Epithelial cell of proximal tubule (primary cell): ENCODE measurements at regions not wholly inside any gene's neighbourhood (a gene's known extent, or its start where the extent isn't known, plus 50 kb on each side); places are given as distances from the start of the nearest gene placed in this dataset.
"Not testable (repeated sequence)": the region's sequence is repeated elsewhere in the genome, so short reads cannot be mapped to it uniquely, and the experiment has no call there.

Experiments
- DNase-seq: peaks from one replicate; pipeline ENCODE4 v3.0.0-alpha.2; 2011; ENCODE audit warnings: low read depth
- H3K4me3 ChIP-seq: 2 replicates; pipeline ENCODE4 v1.5.1; 2011; ENCODE audit warnings: low read depth, mild to moderate bottlenecking, low read length
- TF ChIP-seq, protein P1 (sequence below): conservative IDR thresholded peaks from 2 replicates; pipeline ENCODE4 v1.5.1; 2012; ENCODE audit warnings: low read depth, mild to moderate bottlenecking, low read length

DNA sequence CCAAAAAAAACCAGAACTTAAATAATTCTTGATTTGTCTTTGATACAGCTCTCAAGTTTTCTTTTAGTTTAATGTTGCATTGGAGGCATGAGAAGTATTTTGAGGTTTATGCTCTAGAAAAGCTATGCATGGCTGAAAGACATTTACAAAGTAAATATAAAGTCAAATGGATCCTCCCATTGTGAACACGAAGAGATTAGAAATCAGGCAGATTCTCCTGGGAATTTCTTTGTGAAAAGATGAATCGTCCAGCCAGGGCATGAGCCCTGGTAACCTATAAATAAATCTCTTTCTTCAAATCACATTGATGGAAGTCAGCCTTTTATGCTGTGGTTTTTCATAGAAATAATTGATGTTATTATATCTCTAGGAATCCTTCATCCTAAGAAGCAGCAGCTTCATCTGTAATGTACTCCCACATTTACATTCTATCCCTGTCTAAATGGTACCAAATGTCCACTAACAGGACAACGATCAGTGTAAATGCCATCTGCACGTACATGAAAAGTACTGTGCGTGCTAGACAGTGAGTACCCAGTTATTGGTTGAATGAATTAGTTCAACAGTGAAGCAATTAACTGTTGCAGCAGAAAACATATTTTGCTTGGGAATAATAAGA lies 143.6 kb downstream of the ALDH8A1 start:
- TF ChIP-seq, protein P1, sequence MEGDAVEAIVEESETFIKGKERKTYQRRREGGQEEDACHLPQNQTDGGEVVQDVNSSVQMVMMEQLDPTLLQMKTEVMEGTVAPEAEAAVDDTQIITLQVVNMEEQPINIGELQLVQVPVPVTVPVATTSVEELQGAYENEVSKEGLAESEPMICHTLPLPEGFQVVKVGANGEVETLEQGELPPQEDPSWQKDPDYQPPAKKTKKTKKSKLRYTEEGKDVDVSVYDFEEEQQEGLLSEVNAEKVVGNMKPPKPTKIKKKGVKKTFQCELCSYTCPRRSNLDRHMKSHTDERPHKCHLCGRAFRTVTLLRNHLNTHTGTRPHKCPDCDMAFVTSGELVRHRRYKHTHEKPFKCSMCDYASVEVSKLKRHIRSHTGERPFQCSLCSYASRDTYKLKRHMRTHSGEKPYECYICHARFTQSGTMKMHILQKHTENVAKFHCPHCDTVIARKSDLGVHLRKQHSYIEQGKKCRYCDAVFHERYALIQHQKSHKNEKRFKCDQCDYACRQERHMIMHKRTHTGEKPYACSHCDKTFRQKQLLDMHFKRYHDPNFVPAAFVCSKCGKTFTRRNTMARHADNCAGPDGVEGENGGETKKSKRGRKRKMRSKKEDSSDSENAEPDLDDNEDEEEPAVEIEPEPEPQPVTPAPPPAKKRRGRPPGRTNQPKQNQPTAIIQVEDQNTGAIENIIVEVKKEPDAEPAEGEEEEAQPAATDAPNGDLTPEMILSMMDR, result no peak
- DNase-seq, result no peak
- H3K4me3 ChIP-seq, result no peak overlapping the region

- TF ChIP-seq, protein P1, result no peak
- no peak overlapping the region for H3K4me3 ChIP-seq
- no peak for DNase-seq
Observed at GRCh38 chr6:134805168-134805567, 144.7 kb downstream of the ALDH8A1 start.

DNA sequence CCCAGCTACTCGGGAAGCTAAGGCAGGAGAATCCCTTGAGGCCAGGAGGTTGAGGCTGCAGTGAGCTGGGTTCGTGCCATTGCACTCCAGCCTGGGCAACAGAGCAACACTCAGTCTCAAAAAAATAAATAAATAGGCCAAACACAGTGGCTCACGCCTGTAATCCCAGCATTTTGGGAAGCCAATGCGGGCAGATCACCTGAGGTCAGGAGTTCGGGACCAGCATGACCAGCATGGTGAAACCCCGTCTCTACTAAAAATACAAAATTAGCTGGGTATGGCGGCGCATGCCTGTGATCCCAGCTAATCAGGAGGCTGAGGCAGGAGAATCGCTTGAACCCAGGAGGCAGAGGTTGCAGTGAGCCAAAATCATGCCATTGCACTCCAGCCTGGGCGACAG lies 145.6 kb downstream of the ALDH8A1 start:
- H3K4me3 ChIP-seq, DNase-seq: not testable (repeated sequence)

GRCh38 chr6:134802426-134803058 lies 147.4 kb downstream of the ALDH8A1 start:
- peak; percentile 91 for DNase-seq
- TF ChIP-seq, protein P1, result no peak

GRCh38 chr6:134797400-134798113 lies 152.3 kb downstream of the ALDH8A1 start:
- H3K4me3 ChIP-seq, result no peak overlapping the region
- TF ChIP-seq, protein P1, result no peak
- no peak for DNase-seq

More at GRCh38 chr6:134802426-134803058, 147.4 kb downstream of the ALDH8A1 start:
- no peak overlapping the region for H3K4me3 ChIP-seq

DNA sequence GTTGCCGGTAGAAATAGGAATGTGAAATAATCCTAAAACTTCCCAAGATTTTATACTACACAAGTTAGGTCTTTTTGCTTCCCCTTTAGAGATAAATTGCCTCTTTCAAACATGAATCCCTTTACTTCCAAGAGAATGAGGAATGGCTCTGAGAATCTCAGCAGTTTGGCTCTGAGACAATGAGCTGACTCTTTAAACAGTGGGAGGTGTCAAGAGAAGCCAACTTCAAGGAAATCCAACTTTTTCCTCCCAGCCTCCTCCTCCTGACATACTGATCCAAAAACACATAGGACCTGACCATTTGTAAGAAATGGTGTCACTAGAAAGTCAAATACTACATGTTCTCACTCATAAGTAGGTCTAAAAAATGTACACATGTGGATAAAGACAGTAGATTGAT lies 154.2 kb downstream of the ALDH8A1 start:
- TF ChIP-seq, protein P1, result no peak
- no peak overlapping the region for H3K4me3 ChIP-seq
- no peak for DNase-seq

- TF ChIP-seq, protein P1, result no peak
- DNase-seq, result no peak
- no peak overlapping the region for H3K4me3 ChIP-seq
Observed at GRCh38 chr6:134795001-134795400, 154.9 kb downstream of the ALDH8A1 start.

- H3K4me3 ChIP-seq, DNase-seq: not testable (repeated sequence)
Observed at GRCh38 chr6:134791243-134791843, 158.6 kb downstream of the ALDH8A1 start.
